C1 segment of cervical spinal cord (tissue), 14 donors: ENCODE measurements at regions not wholly inside any gene's neighbourhood (a gene's known extent, or its start where the extent isn't known, plus 50 kb on each side); places are given as distances from the start of the nearest gene placed in this dataset.
A peak's percentile ranks its signal among the peaks of the same experiment; 100 is the strongest.

Experiments used
- DNase-seq, 14 donors: peaks; one replicate each; lab custom pipeline; 2025; lab: John Stamatoyannopoulos, UW

DNA sequence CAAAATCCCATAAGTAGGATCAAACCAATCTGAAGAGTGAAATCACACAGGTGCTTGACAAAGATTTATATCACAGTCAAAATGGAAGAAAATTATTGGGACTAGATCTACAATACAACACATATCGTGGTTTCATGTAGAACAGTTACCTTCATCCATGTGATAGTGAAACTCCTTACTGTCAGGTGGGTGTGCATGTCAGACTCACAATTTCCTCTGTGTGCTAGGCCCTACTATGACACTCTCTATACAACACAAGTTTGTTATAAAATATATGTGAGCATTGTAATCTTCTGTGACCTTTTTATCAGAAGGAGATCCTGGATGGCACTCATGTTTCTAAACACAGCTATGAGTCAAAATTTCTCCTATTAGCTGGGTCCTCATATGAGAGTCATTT, 947.0 kb upstream of the TSPY4 start:
- no peak for DNase-seq

DNA sequence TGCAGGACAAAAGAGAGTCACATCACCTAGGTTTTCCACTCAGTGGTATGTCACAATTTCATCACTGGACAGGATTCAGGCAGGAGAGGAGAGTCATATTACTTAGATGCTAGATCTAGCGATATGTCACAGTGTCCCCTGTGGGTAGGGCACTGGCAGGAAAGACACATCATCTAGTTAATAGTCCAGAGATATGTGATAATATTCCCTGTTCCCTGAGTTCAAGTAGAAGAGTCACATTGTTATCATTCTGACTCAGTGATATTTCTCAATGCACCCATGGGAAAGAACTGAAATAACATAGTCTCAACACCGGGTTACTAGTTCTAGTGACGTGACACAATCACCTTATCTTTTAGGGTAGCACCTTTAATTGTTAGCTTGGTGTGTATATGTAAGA, 944.0 kb upstream of the TSPY4 start:
- DNase-seq: no peak

- DNase-seq: no peak
Observed at GRCh38 chrY:8422906-8423305, 914.4 kb upstream of the TSPY4 start.

DNA sequence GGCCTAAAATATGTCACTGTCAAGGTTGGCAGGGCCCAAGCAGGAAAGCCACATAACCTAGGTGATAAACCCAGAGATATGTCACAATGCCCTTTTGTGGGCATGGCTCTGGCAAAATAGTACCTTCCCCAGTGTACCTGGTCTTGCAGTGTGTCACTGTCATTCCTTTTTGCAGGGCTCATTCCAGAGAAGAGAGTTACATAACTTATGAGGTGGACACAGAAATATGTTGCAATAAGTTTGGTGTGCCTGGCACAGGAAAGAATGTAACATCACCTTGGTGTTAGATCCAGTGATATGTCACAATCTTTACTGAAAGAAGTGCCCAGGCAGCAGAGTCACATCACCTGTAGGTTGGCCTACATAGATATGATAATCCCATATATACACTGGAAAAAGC, 910.8 kb upstream of the TSPY4 start:
- DNase-seq: no peak

- DNase-seq: no peak
Observed at GRCh38 chrY:8437510-8437909, 899.8 kb upstream of the TSPY4 start.

- no peak for DNase-seq
Observed at GRCh38 chrY:8442097-8442496, 895.2 kb upstream of the TSPY4 start.

GRCh38 chrY:8452963-8453362, 884.3 kb upstream of the TSPY4 start:
- DNase-seq: no peak

GRCh38 chrY:8466813-8467212, 870.5 kb upstream of the TSPY4 start:
- no peak for DNase-seq

GRCh38 chrY:8470249-8470648, 867.0 kb upstream of the TSPY4 start:
- no peak for DNase-seq

- DNase-seq: no peak
Observed at GRCh38 chrY:8479141-8479540, 858.1 kb upstream of the TSPY4 start.

DNA sequence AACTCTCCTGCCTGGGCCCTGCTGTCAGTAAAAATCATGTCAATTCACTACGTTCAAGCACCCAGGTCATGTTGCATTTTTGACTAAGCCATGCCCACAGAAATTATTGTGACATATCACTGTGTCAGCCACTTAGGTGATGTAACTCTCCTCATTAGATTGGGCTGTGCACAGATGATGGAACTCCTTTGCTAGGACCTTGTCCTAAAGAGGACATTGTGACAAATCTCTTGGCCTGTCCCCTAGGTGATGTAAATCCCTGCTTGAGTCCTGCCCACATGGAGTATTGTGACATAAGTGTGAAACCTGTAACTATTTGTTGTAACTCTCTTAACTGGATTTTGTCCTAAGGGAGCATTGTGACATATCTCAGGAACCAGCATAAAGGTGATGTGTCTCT, 848.3 kb upstream of the TSPY4 start:
- no peak for DNase-seq

- no peak for DNase-seq
Observed at GRCh38 chrY:8489880-8490630, 847.2 kb upstream of the TSPY4 start.

GRCh38 chrY:8494396-8494795, 842.9 kb upstream of the TSPY4 start:
- peak in 1 of 14 donors; percentile 51 for DNase-seq

- DNase-seq: no peak
Observed at GRCh38 chrY:8495243-8495642, 842.0 kb upstream of the TSPY4 start.

DNA sequence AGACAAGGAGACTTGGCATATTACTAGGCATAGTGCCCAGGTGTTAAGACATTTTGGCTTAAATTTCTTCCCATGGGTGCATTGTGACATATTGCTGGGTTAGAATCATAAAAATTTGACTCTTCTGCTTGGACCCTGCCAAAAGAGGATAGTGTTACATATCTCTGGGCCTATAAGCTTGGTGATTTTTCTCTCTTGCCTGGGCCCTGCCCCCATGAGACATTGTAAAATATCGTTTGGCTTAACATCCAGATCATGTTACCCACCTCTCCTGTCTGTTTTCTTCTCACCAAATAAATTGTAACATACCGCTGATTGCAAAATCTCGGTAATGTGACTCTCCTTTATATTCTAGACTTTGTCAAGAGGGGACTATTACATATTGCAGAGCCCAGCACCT, 836.4 kb upstream of the TSPY4 start:
- DNase-seq: no peak

GRCh38 chrY:8533468-8533867, 803.8 kb upstream of the TSPY4 start:
- no peak for DNase-seq

GRCh38 chrY:8535704-8536103, 801.6 kb upstream of the TSPY4 start:
- DNase-seq: peak in 1 of 14 donors; percentile 3

DNA sequence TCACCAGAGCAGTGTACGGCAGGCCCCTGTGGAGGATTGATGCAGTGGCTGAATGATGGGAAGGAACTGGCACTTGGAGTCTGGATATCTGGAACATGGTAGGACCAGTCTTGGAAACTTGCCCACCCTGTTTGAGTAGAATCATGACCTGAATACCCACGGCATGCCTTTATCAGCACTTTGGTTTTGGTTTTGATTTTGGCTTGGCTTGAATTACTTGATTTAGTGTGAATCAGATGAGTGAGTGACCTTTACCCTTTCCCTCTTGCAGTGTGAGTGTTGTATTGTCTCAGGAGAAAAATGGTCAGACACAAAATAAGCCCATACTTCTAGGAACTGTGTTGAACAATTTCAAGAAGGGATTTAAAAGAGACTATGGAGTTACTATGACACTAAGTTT, 801.0 kb upstream of the TSPY4 start:
- DNase-seq: no peak

- no peak for DNase-seq
Observed at GRCh38 chrY:8541306-8541705, 796.0 kb upstream of the TSPY4 start.

DNA sequence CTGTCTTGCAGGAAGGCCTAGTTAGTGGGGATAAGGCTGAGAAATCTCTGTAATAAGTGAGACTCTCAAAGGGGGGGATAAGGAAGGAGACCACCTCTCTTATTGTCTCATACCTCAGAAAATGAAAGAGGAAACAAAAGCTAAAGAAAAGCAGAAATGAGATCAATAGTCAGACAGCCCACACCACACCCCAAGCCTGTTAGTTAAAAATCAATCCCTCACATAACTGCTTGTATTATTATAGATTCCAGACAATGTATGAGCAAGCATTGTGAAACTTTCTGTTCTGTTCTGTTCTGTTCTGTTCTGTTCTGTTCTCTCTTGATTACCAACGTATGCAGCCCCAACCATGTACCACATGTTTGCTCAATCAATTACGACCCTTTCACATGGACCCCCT, 792.5 kb upstream of the TSPY4 start:
- no peak for DNase-seq

DNA sequence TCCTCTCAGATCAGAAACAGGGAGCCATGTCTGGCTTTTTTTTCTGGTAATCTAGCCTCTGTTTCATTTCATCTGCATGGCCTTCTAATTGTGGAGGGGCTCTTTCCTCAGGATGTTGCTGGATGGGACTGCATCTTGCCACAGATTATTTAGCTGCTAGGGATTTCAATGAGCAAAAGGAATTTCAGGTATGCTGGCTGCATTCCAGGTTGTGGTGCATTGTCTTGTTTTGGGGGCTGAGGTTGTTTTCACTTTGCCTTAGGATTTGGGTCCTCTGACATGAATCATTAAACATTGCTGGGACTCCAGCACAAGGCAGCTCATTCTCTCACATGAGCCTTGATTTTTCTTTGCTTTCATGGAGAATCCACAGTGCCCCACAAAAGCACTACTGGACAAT, 789.3 kb upstream of the TSPY4 start:
- no peak for DNase-seq

GRCh38 chrY:8551323-8551722, 785.9 kb upstream of the TSPY4 start:
- no peak for DNase-seq

GRCh38 chrY:8552168-8552805, 785.0 kb upstream of the TSPY4 start:
- DNase-seq: no peak

DNA sequence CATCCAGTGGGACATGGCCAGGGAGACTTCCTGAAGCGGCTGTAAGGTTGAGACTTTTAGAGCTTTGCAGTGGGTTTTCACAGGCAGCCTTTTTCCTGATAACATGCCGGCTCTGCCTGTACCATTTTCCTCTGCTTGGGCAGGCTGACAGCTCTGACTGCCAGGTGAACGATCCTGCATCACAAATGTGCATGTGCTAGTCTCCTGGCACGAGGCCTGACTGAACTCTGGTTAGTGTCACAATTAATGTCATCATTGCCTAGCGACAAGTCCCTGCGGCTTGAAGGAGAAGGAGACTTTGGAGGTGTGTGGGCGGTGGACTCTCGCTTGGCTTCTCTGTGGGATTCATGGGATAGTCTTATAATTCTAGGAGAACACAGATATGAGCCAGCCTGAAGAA, 783.6 kb upstream of the TSPY4 start:
- DNase-seq: peak in 1 of 14 donors; percentile 31
